ENCODE measurements at regions not wholly inside any gene's neighbourhood (a gene's known extent, or its start where the extent isn't known, plus 50 kb on each side); places are given as distances from the start of the nearest gene placed in this dataset.

GRCh38 chr2:177010146-177010545 is 202.4 kb upstream of the HNRNPA3 start:
- no peaks in the 10 kb centered on the region for H3K36me3 ChIP-seq
- H3K4me3 ChIP-seq (ENCODE audit: low read depth, low read length) = no peak overlapping the region
- no peaks in the 10 kb centered on the region for H3K4me1 ChIP-seq
- TF ChIP-seq CTCF (IDR thresholded peaks at IDR 0.05; ENCODE audit: low read depth, low read length) = no peak
- no peak for DNase-seq
- no peaks in the 10 kb centered on the region for H3K9me3 ChIP-seq
- H3K27me3 ChIP-seq = no peaks in the 10 kb centered on the region

GRCh38 chr2:177010861-177011260 is 201.7 kb upstream of the HNRNPA3 start:
- no peak for DNase-seq
- no peak overlapping the region for H3K4me3 ChIP-seq (ENCODE audit: low read depth, low read length)
- TF ChIP-seq CTCF (IDR thresholded peaks at IDR 0.05; ENCODE audit: low read depth, low read length) = no peak
- H3K27me3 ChIP-seq = no peaks in the 10 kb centered on the region
- no peaks in the 10 kb centered on the region for H3K4me1 ChIP-seq
- H3K36me3 ChIP-seq = no peaks in the 10 kb centered on the region
- no peaks in the 10 kb centered on the region for H3K9me3 ChIP-seq

- no peaks in the 10 kb centered on the region for H3K4me1 ChIP-seq
- H3K27me3 ChIP-seq = no peaks in the 10 kb centered on the region
- no peak for DNase-seq
- TF ChIP-seq CTCF (IDR thresholded peaks at IDR 0.05; ENCODE audit: low read depth, low read length) = no peak
- H3K36me3 ChIP-seq = no peaks in the 10 kb centered on the region
- no peaks in the 10 kb centered on the region for H3K9me3 ChIP-seq
- H3K4me3 ChIP-seq (ENCODE audit: low read depth, low read length) = no peak overlapping the region
Measured at GRCh38 chr2:177014946-177015345, 197.6 kb upstream of the HNRNPA3 start.

GRCh38 chr2:177015356-177015923 is 197.2 kb upstream of the HNRNPA3 start:
- H3K4me1 ChIP-seq = no peaks in the 10 kb centered on the region

GRCh38 chr2:177020524-177021119 is 192.0 kb upstream of the HNRNPA3 start:
- Histone ChIP-seq H3K4me1 (no peaks in the 10 kb centered on the region), H3K4me3 (ENCODE audit: low read depth, low read length) (no peak overlapping the region), H3K9me3 (no peaks in the 10 kb centered on the region), H3K27me3 (no peaks in the 10 kb centered on the region), H3K36me3 (no peaks in the 10 kb centered on the region)
- TF ChIP-seq CTCF (IDR thresholded peaks at IDR 0.05; ENCODE audit: low read depth, low read length) = no peak
- DNase-seq = no peak

More at GRCh38 chr2:177015356-177015923, 197.2 kb upstream of the HNRNPA3 start:
- H3K27me3 ChIP-seq = no peaks in the 10 kb centered on the region
- TF ChIP-seq CTCF (IDR thresholded peaks at IDR 0.05; ENCODE audit: low read depth, low read length) = no peak
- peak; percentile 26 for DNase-seq
- no peaks in the 10 kb centered on the region for H3K9me3 ChIP-seq
- H3K36me3 ChIP-seq = no peaks in the 10 kb centered on the region
- no peak overlapping the region for H3K4me3 ChIP-seq (ENCODE audit: low read depth, low read length)

- no peaks in the 10 kb centered on the region for H3K4me1 ChIP-seq
- H3K36me3 ChIP-seq = no peaks in the 10 kb centered on the region
- H3K27me3 ChIP-seq = no peaks in the 10 kb centered on the region
- no peak for TF ChIP-seq CTCF (IDR thresholded peaks at IDR 0.05; ENCODE audit: low read depth, low read length)
- no peak for DNase-seq
- H3K4me3 ChIP-seq (ENCODE audit: low read depth, low read length) = no peak overlapping the region
- H3K9me3 ChIP-seq = no peaks in the 10 kb centered on the region
Measured at GRCh38 chr2:177021706-177022343, 190.8 kb upstream of the HNRNPA3 start.
